GM12878 (cell line): ENCODE measurements at regions not wholly inside any gene's neighbourhood (a gene's known extent, or its start where the extent isn't known, plus 50 kb on each side); places are given as distances from the start of the nearest gene placed in this dataset.

ENCODE experiments used
- ATAC-seq: fragments of 200-7000 bp; cut with Tn5 transposase; 3 replicates; pipeline ENCODE4 v1.9.1; 2020; ENCODE audit warnings: mild to moderate bottlenecking, moderate library complexity
- BruUV-seq: library from RNA; stranded (reverse); fragments of 400-500 nt; replicated peaks from 2 replicates; lab custom pipeline; 2021; lab: Mats Ljungman, UMichigan
- CTCF ChIA-PET: fragments of 300-600 bp; sonication (Branson Sonifier 250); formaldehyde crosslinking; extraction: SDS; loops from one replicate; lab custom pipeline; 2021; ENCODE audit warnings: inconsistent platforms; lab: Yijun Ruan, JAX
- POLR2A ChIA-PET: fragments of 350-600 bp; formaldehyde crosslinking; extraction: SDS; loops from one replicate; lab custom pipeline; 2021; ENCODE audit warnings: inconsistent platforms; lab: Charles Lee
- RAD21 ChIA-PET: fragments of 300-600 bp; sonication (Branson Sonifier 250); formaldehyde crosslinking; loops from one replicate; lab custom pipeline; 2023; ENCODE audit warnings: antibody characterized with exemption; ENCODE audit not compliant: unreplicated experiment; lab: Charles Lee
- SMC1A ChIA-PET: fragments of 300-600 bp; sonication (Branson Sonifier 250); formaldehyde crosslinking; loops from one replicate; lab custom pipeline; 2023; ENCODE audit not compliant: unreplicated experiment, uncharacterized antibody; lab: Charles Lee
- DNase-seq: peaks from one replicate; pipeline ENCODE4 v3.0.0-alpha.2; 2011; ENCODE audit warnings: low read depth, low spot score
- FAIRE-seq: peaks from 3 replicates; lab custom pipeline; 2011; peaks lifted over from hg19 to GRCh38; lab: Jason Lieb, UNC
- H2AFZ ChIP-seq: 2 replicates; pipeline ENCODE4 v1.6.0; 2011; ENCODE audit warnings: low read depth, low read length, control low read depth; ENCODE audit not compliant: control insufficient read depth
- H3K27ac ChIP-seq: 2 replicates; pipeline ENCODE4 v1.5.1; 2011; ENCODE audit warnings: control low read depth; ENCODE audit not compliant: control insufficient read depth, insufficient read depth
- H3K27me3 ChIP-seq, 2 experiments: replicated peaks in 1 of 2; 2 replicates each; pipeline versions ENCODE4 v1.6.0 to v1.6.1; 2011; ENCODE audit warnings: low read length in 1 of 2; ENCODE audit not compliant: control insufficient read depth in 2 of 2, insufficient read depth in 2 of 2
- H3K36me3 ChIP-seq, 2 experiments: 2 replicates each; pipeline ENCODE4 v1.5.1; 2011; ENCODE audit warnings: low read length in 1 of 2; ENCODE audit not compliant: control insufficient read depth in 2 of 2, insufficient read depth in 2 of 2
- H3K4me1 ChIP-seq: 2 replicates; pipeline ENCODE4 v1.6.1; 2011; ENCODE audit warnings: mild to moderate bottlenecking, low read length, moderate library complexity, mixed read lengths; ENCODE audit not compliant: control insufficient read depth, insufficient read depth
- H3K4me2 ChIP-seq: 2 replicates; pipeline ENCODE4 v1.6.0; 2011; ENCODE audit warnings: control low read depth; ENCODE audit not compliant: control insufficient read depth, insufficient read depth
- H3K4me3 ChIP-seq: fragments of 200-600 bp; sonication (generic); 2 replicates; pipeline ENCODE4 v1.5.1; 2016
- H3K79me2 ChIP-seq: 2 replicates; pipeline ENCODE4 v1.6.0; 2011; ENCODE audit warnings: low read length; ENCODE audit not compliant: control insufficient read depth, insufficient read depth
- H3K9ac ChIP-seq: 2 replicates; pipeline ENCODE4 v1.8.0; 2011; ENCODE audit warnings: low read length, control low read depth, mixed read lengths; ENCODE audit not compliant: control insufficient read depth, insufficient read depth
- H3K9me3 ChIP-seq: replicated peaks from 3 replicates; pipeline ENCODE4 v1.5.1; 2011; ENCODE audit warnings: mild to moderate bottlenecking, low read length; ENCODE audit not compliant: control insufficient read depth, insufficient read depth
- H4K20me1 ChIP-seq: 2 replicates; pipeline ENCODE4 v1.6.0; 2011; ENCODE audit not compliant: control insufficient read depth, insufficient read depth
- BCL11A ChIP-seq: IDR thresholded peaks from 2 replicates; pipeline ENCODE4 v1.6.1; 2011; ENCODE audit warnings: low read depth, low read length
- EP300 ChIP-seq, 2 experiments: fragments of 150-350 bp in 1 of 2; IDR thresholded peaks; 2 replicates each; pipeline ENCODE4 v1.6.1; 2011 to 2012; ENCODE audit warnings: low read depth in 2 of 2, low read length in 2 of 2, borderline replicate concordance in 1 of 2, improper control_type of control experiment in 1 of 2, inconsistent platforms in 1 of 2; ENCODE audit not compliant: control insufficient read depth in 1 of 2
- FOXK2 ChIP-seq: fragments of 450-650 bp; IDR thresholded peaks from 2 replicates; pipeline ENCODE4 v1.6.1; 2017; ENCODE audit warnings: mild to moderate bottlenecking, moderate library complexity
- HCFC1 ChIP-seq: fragments of 150-350 bp; IDR thresholded peaks from 2 replicates; pipeline ENCODE4 v1.6.1; 2014; ENCODE audit warnings: low read length
- JUNB ChIP-seq: IDR thresholded peaks from 2 replicates; pipeline ENCODE4 v1.6.1; 2016; ENCODE audit warnings: antibody characterized with exemption, mild to moderate bottlenecking
- RELA ChIP-seq: fragments of 450-650 bp; IDR thresholded peaks from 2 replicates; pipeline ENCODE4 v1.8.0; 2014; ENCODE audit warnings: borderline replicate concordance; ENCODE audit not compliant: partially characterized antibody
- WGBS: methylation state at CpG from one replicate; pipeline ENCODE4 v1.1.6; 2016; ENCODE audit warnings: low lambda C conversion rate; ENCODE audit not compliant: insufficient replicate concordance, insufficient coverage; ENCODE audit errors: missing lambda C conversion rate; 5-methylcytosine and 5-hydroxymethylcytosine counted together
- in situ Hi-C: fragments of 300-500 bp; cut with MboI; formaldehyde crosslinking; loops from 9 replicates; pipeline ENCODE4 v1.14.3; 2018; ENCODE audit warnings: mixed read lengths
- intact Hi-C: fragments of 100-400 bp; cut with micrococcal nuclease; formaldehyde crosslinking; loops from one replicate; pipeline ENCODE4 v1.14.2; 2022; ENCODE audit not compliant: unreplicated experiment
- TF ChIP-seq, protein P1 (sequence below): IDR thresholded peaks from 2 replicates; pipeline ENCODE4 v1.6.1; 2012; ENCODE audit warnings: low read length, inconsistent platforms
- TF ChIP-seq, protein P2 (sequence below): fragments of 450-650 bp; IDR thresholded peaks from 2 replicates; pipeline ENCODE4 v1.6.1; 2017; ENCODE audit warnings: low read depth, mild to moderate bottlenecking, moderate library complexity

- intact Hi-C loops, result loop anchor here (10.0 kb wide), 1 partner anchor 340 kb away; no protein-coding TSS in a partner anchor
- Histone ChIP-seq H3K79me2 (no peaks in the 10 kb centered on the region), H3K9ac (no peak overlapping the region), H3K4me2 (no peak overlapping the region), H3K4me1 (no peaks in the 10 kb centered on the region), H3K9me3 (no peaks in the 10 kb centered on the region), H3K4me3 (no peak overlapping the region), H3K27me3 (peaks cover 0 to 3% of the 10 kb centered on the region in 2 experiments; a peak in 1 of 4 replicates), H3K36me3 (no peaks in the 10 kb centered on the region), H3K27ac (no peak overlapping the region), H2AFZ (no peak overlapping the region), H4K20me1 (no peaks in the 10 kb centered on the region)
- no TSS peak for BruUV-seq
- in situ Hi-C loops, result no loop called here
- 6% methylated on average over 3 of the region's 3 CpGs for WGBS
- FAIRE-seq (no peak), ATAC-seq (no peak), DNase-seq (no peak)
- ChIA-PET POLR2A (no interaction called here), SMC1A (no interaction called here), CTCF (interaction anchor here (0.5 kb wide), 1 partner anchor 81 kb away, joined by 3 read pairs; no protein-coding TSS in a partner anchor), RAD21 (no interaction called here)
- TF ChIP-seq, protein P1, sequence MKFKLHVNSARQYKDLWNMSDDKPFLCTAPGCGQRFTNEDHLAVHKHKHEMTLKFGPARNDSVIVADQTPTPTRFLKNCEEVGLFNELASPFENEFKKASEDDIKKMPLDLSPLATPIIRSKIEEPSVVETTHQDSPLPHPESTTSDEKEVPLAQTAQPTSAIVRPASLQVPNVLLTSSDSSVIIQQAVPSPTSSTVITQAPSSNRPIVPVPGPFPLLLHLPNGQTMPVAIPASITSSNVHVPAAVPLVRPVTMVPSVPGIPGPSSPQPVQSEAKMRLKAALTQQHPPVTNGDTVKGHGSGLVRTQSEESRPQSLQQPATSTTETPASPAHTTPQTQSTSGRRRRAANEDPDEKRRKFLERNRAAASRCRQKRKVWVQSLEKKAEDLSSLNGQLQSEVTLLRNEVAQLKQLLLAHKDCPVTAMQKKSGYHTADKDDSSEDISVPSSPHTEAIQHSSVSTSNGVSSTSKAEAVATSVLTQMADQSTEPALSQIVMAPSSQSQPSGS, result no peak
- TF ChIP-seq RELA (no peak), BCL11A (no peak), HCFC1 (no peak), FOXK2 (no peak), JUNB (no peak), EP300 (IDR thresholded peaks at IDR 0.05; ENCODE audit: borderline replicate concordance in 1 of 2, control insufficient read depth in 1 of 2, low read depth in 2 of 2, low read length in 2 of 2) (no peak)
- TF ChIP-seq, protein P2, sequence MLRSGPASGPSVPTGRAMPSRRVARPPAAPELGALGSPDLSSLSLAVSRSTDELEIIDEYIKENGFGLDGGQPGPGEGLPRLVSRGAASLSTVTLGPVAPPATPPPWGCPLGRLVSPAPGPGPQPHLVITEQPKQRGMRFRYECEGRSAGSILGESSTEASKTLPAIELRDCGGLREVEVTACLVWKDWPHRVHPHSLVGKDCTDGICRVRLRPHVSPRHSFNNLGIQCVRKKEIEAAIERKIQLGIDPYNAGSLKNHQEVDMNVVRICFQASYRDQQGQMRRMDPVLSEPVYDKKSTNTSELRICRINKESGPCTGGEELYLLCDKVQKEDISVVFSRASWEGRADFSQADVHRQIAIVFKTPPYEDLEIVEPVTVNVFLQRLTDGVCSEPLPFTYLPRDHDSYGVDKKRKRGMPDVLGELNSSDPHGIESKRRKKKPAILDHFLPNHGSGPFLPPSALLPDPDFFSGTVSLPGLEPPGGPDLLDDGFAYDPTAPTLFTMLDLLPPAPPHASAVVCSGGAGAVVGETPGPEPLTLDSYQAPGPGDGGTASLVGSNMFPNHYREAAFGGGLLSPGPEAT, result no peak
Observed at GRCh38 chr12:114504311-114504710, 98.4 kb upstream of the TBX5 start.
